Stomach (tissue), 8 donors: ENCODE measurements at regions not wholly inside any gene's neighbourhood (a gene's known extent, or its start where the extent isn't known, plus 50 kb on each side); places are given as distances from the start of the nearest gene placed in this dataset.

ENCODE experiments used
- DNase-seq, 2 donors: peaks; one replicate each; pipeline versions ENCODE4 v3.0.0 to v3.0.0-alpha.2; 2013 to 2019
- H3K27ac ChIP-seq, 5 donors: fragments of 200-600 bp in 4 of 5; sonication (generic) in 4 of 5; one replicate each; pipeline ENCODE4 v1.5.1; 2013 to 2019; ENCODE audit warnings: mild to moderate bottlenecking in 1 of 5, moderate library complexity in 1 of 5
- H3K27me3 ChIP-seq, 3 donors: fragments of 200-600 bp; sonication (generic); one replicate each; pipeline ENCODE4 v1.5.1; 2017 to 2019; ENCODE audit warnings: mixed run types in 1 of 3
- H3K36me3 ChIP-seq, 4 donors: fragments of 200-600 bp; sonication (generic); 1 replicate in 3 of 4; 2 replicates in 1 of 4; pipeline ENCODE4 v1.5.1; 2016 to 2019
- H3K4me1 ChIP-seq, 4 donors: fragments of 200-600 bp; sonication (generic); one replicate each; pipeline ENCODE4 v1.5.1; 2016 to 2019
- H3K4me3 ChIP-seq, 4 donors: fragments of 200-600 bp; sonication (generic) in 3 of 4; one replicate each; pipeline ENCODE4 v1.5.1; 2016 to 2019; ENCODE audit warnings: mild to moderate bottlenecking in 1 of 4
- H3K9me3 ChIP-seq, 4 donors: fragments of 200-600 bp; sonication (generic); one replicate each; pipeline ENCODE4 v1.5.1; 2016 to 2019
- CTCF ChIP-seq, 7 experiments: fragments of 450-650 bp in 4 of 7; fragments of 200-600 bp in 3 of 7; sonication (generic) in 3 of 7; IDR thresholded peaks; one replicate each; pipeline ENCODE4 v1.5.1; 2016 to 2019; ENCODE audit warnings: antibody characterized with exemption in 7 of 7, control low read depth in 2 of 7, mild to moderate bottlenecking in 1 of 7
- EP300 ChIP-seq: sonication (generic); formaldehyde crosslinking; IDR thresholded peaks from one replicate; pipeline ENCODE4 v1.6.1; 2017; ENCODE audit warnings: antibody characterized with exemption
- POLR2A ChIP-seq, 4 donors: fragments of 450-650 bp; IDR thresholded peaks; one replicate each; pipeline ENCODE4 v1.6.1; 2016; ENCODE audit warnings: antibody characterized with exemption in 4 of 4, control low read depth in 2 of 4, mild to moderate bottlenecking in 1 of 4, moderate library complexity in 1 of 4
- POLR2AphosphoS5 ChIP-seq, 3 donors: sonication (generic); formaldehyde crosslinking; IDR thresholded peaks; one replicate each; pipeline ENCODE4 v1.6.1; 2016; ENCODE audit warnings: antibody characterized with exemption in 3 of 3
- WGBS, 5 donors: extraction: QIAGEN DNeasy Blood & Tissue Kit in 3 of 5; methylation state at CpG; one replicate each; pipeline versions ENCODE4 v1.1.5 to v1.1.7; 2013 to 2018; 5-methylcytosine and 5-hydroxymethylcytosine counted together
- intact Hi-C: fragments of 100-400 bp; cut with DNase I; formaldehyde crosslinking; loops from one replicate; pipeline ENCODE4 v1.15.1; 2023; ENCODE audit warnings: low total_unique reads
- donor health status: healthy with polysubstance abuse.
- donor health status: Bipolar disorder and iron deficiency.
- donor health status: healthy.

GRCh38 chr4:58456727-58457384 is 1346.7 kb upstream of the IGFBP7 start:
- Histone ChIP-seq H3K4me3 (no peak overlapping the region), H3K9me3 (peaks cover 0 to 6% (median under 1%) of the 10 kb centered on the region in 4 donors), H3K27ac (no peak overlapping the region), H3K27me3 (no peaks in the 10 kb centered on the region), H3K4me1 (no peaks in the 10 kb centered on the region), H3K36me3 (no peaks in the 10 kb centered on the region)
- intact Hi-C loops: no loop called here
- DNase-seq: no peak
- 90 to 96% (median 94%) methylated on average over 11 to 26 of the region's 26 CpGs for WGBS, 5 donors
- TF ChIP-seq POLR2A (IDR thresholded peaks at IDR 0.05): no peak
- TF ChIP-seq POLR2AphosphoS5 (IDR thresholded peaks at IDR 0.05): no peak
- no peak for TF ChIP-seq CTCF (IDR thresholded peaks at IDR 0.05)
- TF ChIP-seq EP300: no peak

GRCh38 chr4:58453956-58454355 is 1343.8 kb upstream of the IGFBP7 start:
- H3K27ac ChIP-seq: no peak overlapping the region
- WGBS, 5 donors: 56 to 70% (median 65%) methylated on average over 6 of the region's 6 CpGs
- TF ChIP-seq EP300: no peak
- no peak for TF ChIP-seq POLR2A (IDR thresholded peaks at IDR 0.05)
- no peak for TF ChIP-seq CTCF (IDR thresholded peaks at IDR 0.05)
- no peak for TF ChIP-seq POLR2AphosphoS5 (IDR thresholded peaks at IDR 0.05)
- H3K27me3 ChIP-seq: no peaks in the 10 kb centered on the region
- intact Hi-C loops: no loop called here
- no peaks in the 10 kb centered on the region for H3K4me1 ChIP-seq
- DNase-seq: peak in 1 of 2 donors; percentile 3
- H3K36me3 ChIP-seq: no peaks in the 10 kb centered on the region
- no peak overlapping the region for H3K4me3 ChIP-seq
- H3K9me3 ChIP-seq: peaks cover 0 to 5% (median 0%) of the 10 kb centered on the region in 4 donors

GRCh38 chr4:58451707-58452106 is 1341.5 kb upstream of the IGFBP7 start:
- no peak overlapping the region for H3K27ac ChIP-seq
- TF ChIP-seq CTCF (IDR thresholded peaks at IDR 0.05): no peak
- TF ChIP-seq POLR2AphosphoS5 (IDR thresholded peaks at IDR 0.05): no peak
- TF ChIP-seq EP300: no peak
- TF ChIP-seq POLR2A (IDR thresholded peaks at IDR 0.05): no peak
- no peaks in the 10 kb centered on the region for H3K9me3 ChIP-seq
- H3K4me3 ChIP-seq: no peak overlapping the region
- no peaks in the 10 kb centered on the region for H3K36me3 ChIP-seq
- no peak for DNase-seq
- no peaks in the 10 kb centered on the region for H3K4me1 ChIP-seq
- no peaks in the 10 kb centered on the region for H3K27me3 ChIP-seq
- intact Hi-C loops: no loop called here
- 68 to 92% (median 86%) methylated on average over 2 of the region's 2 CpGs for WGBS, 5 donors

GRCh38 chr4:58435871-58436270 is 1325.7 kb upstream of the IGFBP7 start:
- H3K27ac ChIP-seq: no peak overlapping the region
- intact Hi-C loops: no loop called here
- H3K4me1 ChIP-seq: no peaks in the 10 kb centered on the region
- H3K4me3 ChIP-seq: no peak overlapping the region
- WGBS, 5 donors: 90 to 99% (median 97%) methylated on average over 11 of the region's 11 CpGs
- H3K9me3 ChIP-seq: peaks cover 0 to 16% (median 9%) of the 10 kb centered on the region in 4 donors
- DNase-seq: no peak
- TF ChIP-seq EP300: no peak
- TF ChIP-seq CTCF (IDR thresholded peaks at IDR 0.05): no peak
- no peak for TF ChIP-seq POLR2AphosphoS5 (IDR thresholded peaks at IDR 0.05)
- TF ChIP-seq POLR2A (IDR thresholded peaks at IDR 0.05): no peak
- no peaks in the 10 kb centered on the region for H3K27me3 ChIP-seq
- no peaks in the 10 kb centered on the region for H3K36me3 ChIP-seq
